ENCODE measurements at regions not wholly inside any gene's neighbourhood (a gene's known extent, or its start where the extent isn't known, plus 50 kb on each side); places are given as distances from the start of the nearest gene placed in this dataset.
A peak's percentile ranks its signal among the peaks of the same experiment; 100 is the strongest.
"Not testable (repeated sequence)": the region's sequence is repeated elsewhere in the genome, so short reads cannot be mapped to it uniquely, and the experiment has no call there.

- DNase-seq (ENCODE audit: low spot score): no peak
Observed at GRCh38 chrX:47302396-47302795, 68.0 kb upstream of the ZNF157 start.

GRCh38 chrX:47306471-47307023 lies 63.8 kb upstream of the ZNF157 start:
- DNase-seq (ENCODE audit: low spot score): not testable (repeated sequence)

GRCh38 chrX:47311932-47312774 lies 58.2 kb upstream of the ZNF157 start:
- peak; percentile 25 for DNase-seq (ENCODE audit: low spot score)

GRCh38 chrX:47313056-47313455 lies 57.3 kb upstream of the ZNF157 start:
- DNase-seq (ENCODE audit: low spot score): no peak

- DNase-seq (ENCODE audit: low spot score): no peak
Observed at GRCh38 chrX:47316276-47317025, 53.9 kb upstream of the ZNF157 start.

All from hematopoietic multipotent progenitor cell treated with erythropoietin and hydrocortisone succinate and interleukin-3 and kit ligand, for 17 days (in vitro differentiated cells).